HepG2 (cell line): ENCODE measurements at regions not wholly inside any gene's neighbourhood (a gene's known extent, or its start where the extent isn't known, plus 50 kb on each side); places are given as distances from the start of the nearest gene placed in this dataset.

Experiments
- ATAC-seq: fragments of 200-7000 bp; cut with Tn5 transposase; 3 replicates; pipeline ENCODE4 v1.9.1; 2020; ENCODE audit warnings: mild to moderate bottlenecking, moderate library complexity
- BruUV-seq: library from RNA; stranded (reverse); fragments of 400-500 nt; replicated peaks from 2 replicates; lab custom pipeline; 2021; lab: Mats Ljungman, UMichigan
- CTCF ChIA-PET: fragments of 300-600 bp; formaldehyde crosslinking; extraction: SDS; loops from one replicate; lab custom pipeline; 2021; ENCODE audit warnings: low total read pairs, inconsistent platforms, low intra/inter-chr PET ratio; lab: Yijun Ruan, JAX
- POLR2A ChIA-PET: fragments of 350-600 bp; sonication (Branson Sonifier 250); formaldehyde crosslinking; loops from one replicate; lab custom pipeline; 2020; ENCODE audit warnings: antibody characterized with exemption, inconsistent platforms; lab: Yijun Ruan, JAX
- DNase-seq: peaks from one replicate; pipeline ENCODE4 v3.0.0-alpha.2; 2015; ENCODE audit warnings: low spot score
- FAIRE-seq: peaks from 3 replicates; lab custom pipeline; 2011; peaks lifted over from hg19 to GRCh38; lab: Jason Lieb, UNC
- H2AFZ ChIP-seq: one replicate; pipeline ENCODE4 v1.6.1; 2011; ENCODE audit warnings: low read length, inconsistent platforms
- H3K27ac ChIP-seq: fragments of 300-600 bp; 3 replicates; pipeline ENCODE4 v1.8.0; 2011; ENCODE audit warnings: mixed run types, mild to moderate bottlenecking, mixed read lengths, low read length, inconsistent platforms; ENCODE audit not compliant: insufficient read depth; ENCODE audit errors: extremely low read length
- H3K27me3 ChIP-seq, 2 experiments: fragments of 200-600 bp in 1 of 2; 2 replicates in 1 of 2; 3 replicates in 1 of 2; pipeline versions ENCODE4 v1.6.0 to v1.8.0; 2011; ENCODE audit warnings: low read length in 2 of 2, mild to moderate bottlenecking in 2 of 2, moderate library complexity in 2 of 2, inconsistent platforms in 1 of 2; ENCODE audit not compliant: insufficient read depth in 2 of 2, control insufficient read depth in 1 of 2
- H3K36me3 ChIP-seq, 2 experiments: fragments of 200-600 bp in 1 of 2; replicated peaks in 1 of 2; 2 replicates in 1 of 2; 3 replicates in 1 of 2; pipeline versions ENCODE4 v1.5.1 to v1.8.0; 2011; ENCODE audit warnings: low read length in 2 of 2, inconsistent platforms in 1 of 2; ENCODE audit not compliant: insufficient read depth in 2 of 2, control insufficient read depth in 1 of 2
- H3K4me1 ChIP-seq: 2 replicates; pipeline ENCODE4 v1.5.1; 2012; ENCODE audit warnings: low read length, inconsistent platforms; ENCODE audit not compliant: insufficient read depth
- H3K4me2 ChIP-seq: 2 replicates; pipeline ENCODE4 v1.6.0; 2011; ENCODE audit warnings: low read depth, low read length, inconsistent platforms
- H3K4me3 ChIP-seq, 3 experiments: fragments of 200-600 bp in 1 of 3; sonication (generic), shearing (Covaris generic) in 1 of 3; replicated peaks in 1 of 3; 2 replicates each; pipeline ENCODE4 v1.5.1; 2011 to 2016; ENCODE audit warnings: low read length in 3 of 3, inconsistent platforms in 2 of 3, low read depth in 2 of 3, mild to moderate bottlenecking in 2 of 3, control low read depth in 1 of 3, mixed read lengths in 1 of 3; ENCODE audit not compliant: insufficient read depth in 1 of 3
- H3K79me2 ChIP-seq: one replicate; pipeline ENCODE4 v1.6.1; 2011; ENCODE audit warnings: low read length, inconsistent platforms; ENCODE audit not compliant: insufficient read depth
- H3K9ac ChIP-seq: 2 replicates; pipeline ENCODE4 v1.6.0; 2011; ENCODE audit warnings: mild to moderate bottlenecking, low read depth, low read length, inconsistent platforms; ENCODE audit not compliant: insufficient read depth
- H3K9me3 ChIP-seq: 2 replicates; pipeline ENCODE4 v1.5.1; 2012; ENCODE audit warnings: mild to moderate bottlenecking, low read length
- H4K20me1 ChIP-seq: 2 replicates; pipeline ENCODE4 v1.6.0; 2011; ENCODE audit warnings: inconsistent platforms, mild to moderate bottlenecking, low read length, moderate library complexity; ENCODE audit not compliant: insufficient read depth
- JDP2 ChIP-seq: sonication (generic); formaldehyde crosslinking; IDR thresholded peaks from 2 replicates; pipeline ENCODE4 v1.8.1; 2022; ENCODE audit warnings: missing genetic modification reagents, borderline replicate concordance
- MTA3 ChIP-seq: sonication (generic); formaldehyde crosslinking; IDR thresholded peaks from 2 replicates; pipeline ENCODE4 v1.4.0; 2020; ENCODE audit warnings: missing genetic modification reagents
- NFKB2 ChIP-seq: sonication (generic); formaldehyde crosslinking; IDR thresholded peaks from 2 replicates; pipeline ENCODE4 v1.4.0; 2020; ENCODE audit warnings: missing genetic modification reagents, borderline replicate concordance
- REPIN1 ChIP-seq: sonication (generic); formaldehyde crosslinking; IDR thresholded peaks from 2 replicates; pipeline ENCODE4 v1.8.0; 2022; ENCODE audit warnings: missing genetic modification reagents, low read depth, mild to moderate bottlenecking, borderline replicate concordance
- RXRB ChIP-seq: IDR thresholded peaks from 2 replicates; pipeline ENCODE4 v1.6.1; 2016; ENCODE audit warnings: borderline replicate concordance, missing genetic modification reagents, missing compliant biosample characterization
- SMYD3 ChIP-seq: sonication (generic); formaldehyde crosslinking; IDR thresholded peaks from 2 replicates; pipeline ENCODE4 v1.8.1; 2023; ENCODE audit warnings: mild to moderate bottlenecking, missing genetic modification reagents
- ZNF282 ChIP-seq: fragments of 450-650 bp; IDR thresholded peaks from 2 replicates; pipeline ENCODE4 v1.6.1; 2018; ENCODE audit not compliant: partially characterized antibody
- ZNF83 ChIP-seq: sonication (generic); formaldehyde crosslinking; IDR thresholded peaks from 2 replicates; pipeline ENCODE4 v1.4.0; 2020; ENCODE audit warnings: missing genetic modification reagents, mild to moderate bottlenecking, borderline replicate concordance
- WGBS: methylation state at CpG from one replicate; pipeline ENCODE4 v1.1.6; 2017; ENCODE audit warnings: low lambda C conversion rate; 5-methylcytosine and 5-hydroxymethylcytosine counted together
- in situ Hi-C: cut with HindIII; loops from 2 replicates; pipeline ENCODE4 v1.10.0; 2017; ENCODE audit warnings: low pct_unique_long_range_greater_than_20kb; ENCODE audit not compliant: extremely low pct_ligation_motif_present
- intact Hi-C: fragments of 100-400 bp; cut with micrococcal nuclease; formaldehyde crosslinking; loops from one replicate; pipeline ENCODE4 v1.10.0; 2022; ENCODE audit not compliant: unreplicated experiment
- TF ChIP-seq, protein P1 (sequence below): sonication (generic); formaldehyde crosslinking; IDR thresholded peaks from 2 replicates; pipeline ENCODE4 v1.8.0; 2022; ENCODE audit warnings: low read depth, missing genetic modification reagents
- TF ChIP-seq, protein P2 (sequence below): sonication (generic); formaldehyde crosslinking; IDR thresholded peaks from 2 replicates; pipeline ENCODE4 v1.5.1; 2020; ENCODE audit warnings: mild to moderate bottlenecking, moderate library complexity, missing genetic modification reagents
- TF ChIP-seq, protein P3 (sequence below): sonication (generic); formaldehyde crosslinking; IDR thresholded peaks from 2 replicates; pipeline ENCODE4 v1.9.0; 2021; ENCODE audit warnings: mild to moderate bottlenecking, missing genetic modification reagents

DNA sequence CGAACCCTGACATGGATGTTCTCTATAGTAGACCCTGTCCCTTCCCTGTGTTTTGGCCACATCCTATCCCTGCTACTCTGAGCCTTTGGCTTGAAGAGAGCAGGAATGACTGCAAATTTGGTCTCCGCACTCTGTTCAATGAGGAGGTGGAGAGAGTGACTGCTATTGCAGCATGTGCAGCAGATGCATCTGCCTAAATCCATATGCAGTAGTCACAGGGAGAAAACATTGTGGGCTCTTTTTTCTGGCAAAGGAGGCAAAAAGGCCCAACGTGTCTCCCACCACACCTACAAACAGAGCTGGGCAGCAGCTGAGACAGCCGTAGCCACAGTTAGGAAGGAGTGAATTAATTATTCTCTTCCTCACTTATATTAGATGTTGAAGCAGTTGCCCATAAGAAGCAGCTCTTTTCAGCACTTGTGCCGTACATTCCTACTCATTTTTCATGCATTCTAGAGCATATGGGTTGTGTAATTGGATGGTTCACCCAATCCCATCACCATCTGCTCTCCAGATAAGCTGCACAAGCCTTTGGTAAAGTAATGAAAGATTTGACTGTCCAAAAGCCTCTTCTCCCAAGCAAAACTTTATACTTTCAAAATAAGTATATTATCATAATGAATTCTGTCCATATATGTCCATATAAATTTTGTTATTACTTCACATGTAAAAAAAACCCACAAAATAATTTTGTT, 147.9 kb upstream of the FAM47A start (continued):
- no peak for TF ChIP-seq ZNF282
- TF ChIP-seq RXRB (CRISPR knock-in tag), result no peak
- no peak for TF ChIP-seq JDP2 (CRISPR knock-in tag)
- TF ChIP-seq, protein P1, sequence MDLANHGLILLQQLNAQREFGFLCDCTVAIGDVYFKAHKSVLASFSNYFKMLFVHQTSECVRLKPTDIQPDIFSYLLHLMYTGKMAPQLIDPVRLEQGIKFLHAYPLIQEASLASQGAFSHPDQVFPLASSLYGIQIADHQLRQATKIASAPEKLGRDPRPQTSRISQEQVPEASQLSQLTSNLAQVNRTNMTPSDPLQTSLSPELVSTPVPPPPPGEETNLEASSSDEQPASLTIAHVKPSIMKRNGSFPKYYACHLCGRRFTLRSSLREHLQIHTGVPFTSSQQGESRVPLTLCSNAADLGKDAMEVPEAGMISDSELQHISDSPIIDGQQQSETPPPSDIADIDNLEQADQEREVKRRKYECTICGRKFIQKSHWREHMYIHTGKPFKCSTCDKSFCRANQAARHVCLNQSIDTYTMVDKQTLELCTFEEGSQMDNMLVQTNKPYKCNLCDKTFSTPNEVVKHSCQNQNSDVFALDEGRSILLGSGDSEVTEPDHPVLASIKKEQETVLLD (CRISPR knock-in tag), result no peak
- no peak for TF ChIP-seq REPIN1 (CRISPR knock-in tag)
- TF ChIP-seq, protein P2, sequence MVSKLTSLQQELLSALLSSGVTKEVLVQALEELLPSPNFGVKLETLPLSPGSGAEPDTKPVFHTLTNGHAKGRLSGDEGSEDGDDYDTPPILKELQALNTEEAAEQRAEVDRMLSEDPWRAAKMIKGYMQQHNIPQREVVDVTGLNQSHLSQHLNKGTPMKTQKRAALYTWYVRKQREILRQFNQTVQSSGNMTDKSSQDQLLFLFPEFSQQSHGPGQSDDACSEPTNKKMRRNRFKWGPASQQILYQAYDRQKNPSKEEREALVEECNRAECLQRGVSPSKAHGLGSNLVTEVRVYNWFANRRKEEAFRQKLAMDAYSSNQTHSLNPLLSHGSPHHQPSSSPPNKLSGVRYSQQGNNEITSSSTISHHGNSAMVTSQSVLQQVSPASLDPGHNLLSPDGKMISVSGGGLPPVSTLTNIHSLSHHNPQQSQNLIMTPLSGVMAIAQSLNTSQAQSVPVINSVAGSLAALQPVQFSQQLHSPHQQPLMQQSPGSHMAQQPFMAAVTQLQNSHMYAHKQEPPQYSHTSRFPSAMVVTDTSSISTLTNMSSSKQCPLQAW (CRISPR knock-in tag), result no peak
- TF ChIP-seq ZNF83 (CRISPR knock-in tag), result no peak
- TF ChIP-seq MTA3 (CRISPR knock-in tag), result no peak
- TF ChIP-seq, all 625 proteins: peak for 0

DNA sequence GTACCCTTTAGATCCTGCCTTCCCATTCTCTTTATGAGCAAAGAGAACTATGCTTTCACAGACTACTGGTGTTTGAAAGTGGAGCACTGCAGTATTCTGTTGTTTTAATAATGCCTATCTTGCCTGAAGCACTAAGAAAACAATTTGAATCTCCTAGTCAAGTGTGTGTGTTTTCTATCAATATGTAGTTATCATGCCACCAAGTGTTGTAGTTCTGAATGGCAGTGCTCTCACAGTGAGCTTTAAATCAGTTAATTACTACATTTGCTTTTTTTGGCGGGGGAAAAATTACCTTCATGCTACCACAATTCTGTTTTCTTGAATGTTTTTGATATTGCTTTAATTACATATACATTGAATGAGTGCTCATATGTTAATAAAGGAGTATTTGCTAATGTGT, 143.6 kb upstream of the FAM47A start:
- FAIRE-seq (no peak), ATAC-seq (no peak)
- Histone ChIP-seq H3K27ac (no peak overlapping the region), H4K20me1 (no peaks in the 10 kb centered on the region), H3K4me3 (no peak overlapping the region)
- CTCF ChIA-PET, result no interaction called here
- TF ChIP-seq NFKB2 (CRISPR knock-in tag) (no peak), SMYD3 (CRISPR knock-in tag) (no peak)
- TF ChIP-seq, protein P3, sequence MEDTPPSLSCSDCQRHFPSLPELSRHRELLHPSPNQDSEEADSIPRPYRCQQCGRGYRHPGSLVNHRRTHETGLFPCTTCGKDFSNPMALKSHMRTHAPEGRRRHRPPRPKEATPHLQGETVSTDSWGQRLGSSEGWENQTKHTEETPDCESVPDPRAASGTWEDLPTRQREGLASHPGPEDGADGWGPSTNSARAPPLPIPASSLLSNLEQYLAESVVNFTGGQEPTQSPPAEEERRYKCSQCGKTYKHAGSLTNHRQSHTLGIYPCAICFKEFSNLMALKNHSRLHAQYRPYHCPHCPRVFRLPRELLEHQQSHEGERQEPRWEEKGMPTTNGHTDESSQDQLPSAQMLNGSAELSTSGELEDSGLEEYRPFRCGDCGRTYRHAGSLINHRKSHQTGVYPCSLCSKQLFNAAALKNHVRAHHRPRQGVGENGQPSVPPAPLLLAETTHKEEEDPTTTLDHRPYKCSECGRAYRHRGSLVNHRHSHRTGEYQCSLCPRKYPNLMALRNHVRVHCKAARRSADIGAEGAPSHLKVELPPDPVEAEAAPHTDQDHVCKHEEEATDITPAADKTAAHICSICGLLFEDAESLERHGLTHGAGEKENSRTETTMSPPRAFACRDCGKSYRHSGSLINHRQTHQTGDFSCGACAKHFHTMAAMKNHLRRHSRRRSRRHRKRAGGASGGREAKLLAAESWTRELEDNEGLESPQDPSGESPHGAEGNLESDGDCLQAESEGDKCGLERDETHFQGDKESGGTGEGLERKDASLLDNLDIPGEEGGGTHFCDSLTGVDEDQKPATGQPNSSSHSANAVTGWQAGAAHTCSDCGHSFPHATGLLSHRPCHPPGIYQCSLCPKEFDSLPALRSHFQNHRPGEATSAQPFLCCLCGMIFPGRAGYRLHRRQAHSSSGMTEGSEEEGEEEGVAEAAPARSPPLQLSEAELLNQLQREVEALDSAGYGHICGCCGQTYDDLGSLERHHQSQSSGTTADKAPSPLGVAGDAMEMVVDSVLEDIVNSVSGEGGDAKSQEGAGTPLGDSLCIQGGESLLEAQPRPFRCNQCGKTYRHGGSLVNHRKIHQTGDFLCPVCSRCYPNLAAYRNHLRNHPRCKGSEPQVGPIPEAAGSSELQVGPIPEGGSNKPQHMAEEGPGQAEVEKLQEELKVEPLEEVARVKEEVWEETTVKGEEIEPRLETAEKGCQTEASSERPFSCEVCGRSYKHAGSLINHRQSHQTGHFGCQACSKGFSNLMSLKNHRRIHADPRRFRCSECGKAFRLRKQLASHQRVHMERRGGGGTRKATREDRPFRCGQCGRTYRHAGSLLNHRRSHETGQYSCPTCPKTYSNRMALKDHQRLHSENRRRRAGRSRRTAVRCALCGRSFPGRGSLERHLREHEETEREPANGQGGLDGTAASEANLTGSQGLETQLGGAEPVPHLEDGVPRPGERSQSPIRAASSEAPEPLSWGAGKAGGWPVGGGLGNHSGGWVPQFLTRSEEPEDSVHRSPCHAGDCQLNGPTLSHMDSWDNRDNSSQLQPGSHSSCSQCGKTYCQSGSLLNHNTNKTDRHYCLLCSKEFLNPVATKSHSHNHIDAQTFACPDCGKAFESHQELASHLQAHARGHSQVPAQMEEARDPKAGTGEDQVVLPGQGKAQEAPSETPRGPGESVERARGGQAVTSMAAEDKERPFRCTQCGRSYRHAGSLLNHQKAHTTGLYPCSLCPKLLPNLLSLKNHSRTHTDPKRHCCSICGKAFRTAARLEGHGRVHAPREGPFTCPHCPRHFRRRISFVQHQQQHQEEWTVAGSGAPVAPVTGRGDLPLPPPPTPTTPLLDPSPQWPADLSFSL, result no peak
- TF ChIP-seq, all 625 proteins: peak for 0
- Histone ChIP-seq H3K79me2 (no peaks in the 10 kb centered on the region), H3K9me3 (no peaks in the 10 kb centered on the region), H3K9ac (no peak overlapping the region), H3K4me2 (no peak overlapping the region), H3K27me3 (no peaks in the 10 kb centered on the region), H3K4me1 (no peaks in the 10 kb centered on the region), H2AFZ (no peak overlapping the region), H3K36me3 (no peaks in the 10 kb centered on the region)
- no TSS peak for BruUV-seq
- intact Hi-C loops (no loop called here), in situ Hi-C loops (loop anchor here (25.0 kb wide), 1 partner anchor 838 kb away; no protein-coding TSS in a partner anchor)
- 0% methylated on average over 1 of the region's 1 CpG for WGBS
- POLR2A ChIA-PET, result no interaction called here
- DNase-seq, result no peak
